ENCODE measurements at regions not wholly inside any gene's neighbourhood (a gene's known extent, or its start where the extent isn't known, plus 50 kb on each side); places are given as distances from the start of the nearest gene placed in this dataset.

GRCh38 chr7:54879776-54880175 is 120.8 kb upstream of the SEC61G start:
- TF ChIP-seq, protein P1, sequence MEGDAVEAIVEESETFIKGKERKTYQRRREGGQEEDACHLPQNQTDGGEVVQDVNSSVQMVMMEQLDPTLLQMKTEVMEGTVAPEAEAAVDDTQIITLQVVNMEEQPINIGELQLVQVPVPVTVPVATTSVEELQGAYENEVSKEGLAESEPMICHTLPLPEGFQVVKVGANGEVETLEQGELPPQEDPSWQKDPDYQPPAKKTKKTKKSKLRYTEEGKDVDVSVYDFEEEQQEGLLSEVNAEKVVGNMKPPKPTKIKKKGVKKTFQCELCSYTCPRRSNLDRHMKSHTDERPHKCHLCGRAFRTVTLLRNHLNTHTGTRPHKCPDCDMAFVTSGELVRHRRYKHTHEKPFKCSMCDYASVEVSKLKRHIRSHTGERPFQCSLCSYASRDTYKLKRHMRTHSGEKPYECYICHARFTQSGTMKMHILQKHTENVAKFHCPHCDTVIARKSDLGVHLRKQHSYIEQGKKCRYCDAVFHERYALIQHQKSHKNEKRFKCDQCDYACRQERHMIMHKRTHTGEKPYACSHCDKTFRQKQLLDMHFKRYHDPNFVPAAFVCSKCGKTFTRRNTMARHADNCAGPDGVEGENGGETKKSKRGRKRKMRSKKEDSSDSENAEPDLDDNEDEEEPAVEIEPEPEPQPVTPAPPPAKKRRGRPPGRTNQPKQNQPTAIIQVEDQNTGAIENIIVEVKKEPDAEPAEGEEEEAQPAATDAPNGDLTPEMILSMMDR (conservative IDR thresholded peaks at IDR 0.05; ENCODE audit: low read depth, low read length) = no peak
- TF ChIP-seq POLR2A (IDR thresholded peaks at IDR 0.05; ENCODE audit: low read depth, low read length) (no peak), CEBPB (IDR thresholded peaks at IDR 0.05; ENCODE audit: low read depth, low read length) (no peak), MAFK (IDR thresholded peaks at IDR 0.05; ENCODE audit: low read depth, low read length) (no peak), RAD21 (IDR thresholded peaks at IDR 0.05; ENCODE audit: low read length) (no peak), MAZ (IDR thresholded peaks at IDR 0.05; ENCODE audit: borderline replicate concordance, low read depth, low read length) (no peak), SMC3 (IDR thresholded peaks at IDR 0.05; ENCODE audit: low read depth, low read length) (no peak), RFX5 (IDR thresholded peaks at IDR 0.05; ENCODE audit: low read depth, low read length) (no peak)
- TF ChIP-seq, protein P2, sequence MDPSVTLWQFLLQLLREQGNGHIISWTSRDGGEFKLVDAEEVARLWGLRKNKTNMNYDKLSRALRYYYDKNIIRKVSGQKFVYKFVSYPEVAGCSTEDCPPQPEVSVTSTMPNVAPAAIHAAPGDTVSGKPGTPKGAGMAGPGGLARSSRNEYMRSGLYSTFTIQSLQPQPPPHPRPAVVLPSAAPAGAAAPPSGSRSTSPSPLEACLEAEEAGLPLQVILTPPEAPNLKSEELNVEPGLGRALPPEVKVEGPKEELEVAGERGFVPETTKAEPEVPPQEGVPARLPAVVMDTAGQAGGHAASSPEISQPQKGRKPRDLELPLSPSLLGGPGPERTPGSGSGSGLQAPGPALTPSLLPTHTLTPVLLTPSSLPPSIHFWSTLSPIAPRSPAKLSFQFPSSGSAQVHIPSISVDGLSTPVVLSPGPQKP (IDR thresholded peaks at IDR 0.05; ENCODE audit: borderline replicate concordance, low read depth, low read length) = no peak

Data from IMR-90 (cell line).